GM12891 (cell line): ENCODE measurements at regions not wholly inside any gene's neighbourhood (a gene's known extent, or its start where the extent isn't known, plus 50 kb on each side); places are given as distances from the start of the nearest gene placed in this dataset.

ENCODE experiments used
- DNase-seq: peaks from one replicate; pipeline ENCODE4 v3.0.0; 2011; ENCODE audit warnings: low spot score; ENCODE audit not compliant: insufficient read length
- FAIRE-seq: peaks from 2 replicates; lab custom pipeline; 2011; peaks lifted over from hg19 to GRCh38; lab: Jason Lieb, UNC
- PAX5 ChIP-seq: IDR thresholded peaks from 2 replicates; pipeline ENCODE4 v1.6.1; 2011; ENCODE audit warnings: low read length, moderate library complexity, mild to moderate bottlenecking; ENCODE audit not compliant: insufficient read depth, severe bottlenecking
- POLR2A ChIP-seq: IDR thresholded peaks from 2 replicates; pipeline ENCODE4 v1.6.1; 2011; ENCODE audit warnings: low read depth, low read length, control low read depth
- POLR2AphosphoS5 ChIP-seq: IDR thresholded peaks from 2 replicates; pipeline ENCODE4 v1.6.1; 2011; ENCODE audit warnings: low read depth, low read length, control low read depth
- POU2F2 ChIP-seq: IDR thresholded peaks from 2 replicates; pipeline ENCODE4 v1.6.1; 2011; ENCODE audit warnings: low read depth, mild to moderate bottlenecking, control low read depth, low read length, moderate library complexity
- SPI1 ChIP-seq: IDR thresholded peaks from 2 replicates; pipeline ENCODE4 v1.6.1; 2011; ENCODE audit warnings: low read depth, low read length, control low read depth
- TAF1 ChIP-seq: IDR thresholded peaks from 2 replicates; pipeline ENCODE4 v1.6.1; 2011; ENCODE audit warnings: low read depth, low read length, control low read depth

GRCh38 chr6:99801805-99802204 lies 192.2 kb downstream of the MCHR2 start:
- no peak for FAIRE-seq
- TF ChIP-seq TAF1 (no peak), POLR2A (no peak), POU2F2 (no peak), PAX5 (no peak), POLR2AphosphoS5 (no peak), SPI1 (no peak)
- no peak for DNase-seq

GRCh38 chr6:99802396-99803031 lies 191.5 kb downstream of the MCHR2 start:
- DNase-seq (no peak), FAIRE-seq (no peak)

GRCh38 chr6:99808992-99809391 lies 185.0 kb downstream of the MCHR2 start:
- FAIRE-seq (no peak), DNase-seq (no peak)
- TF ChIP-seq POLR2AphosphoS5 (no peak), PAX5 (no peak), POLR2A (no peak), POU2F2 (no peak), SPI1 (no peak), TAF1 (no peak)

More at GRCh38 chr6:99802396-99803031, 191.5 kb downstream of the MCHR2 start:
- TF ChIP-seq POU2F2, result no peak
- no peak for TF ChIP-seq PAX5
- no peak for TF ChIP-seq POLR2AphosphoS5
- TF ChIP-seq POLR2A, result no peak
- TF ChIP-seq TAF1, result no peak
- TF ChIP-seq SPI1, result no peak

GRCh38 chr6:99810295-99810694 lies 183.7 kb downstream of the MCHR2 start:
- FAIRE-seq (no peak), DNase-seq (no peak)
- TF ChIP-seq SPI1 (no peak), POLR2A (no peak), POLR2AphosphoS5 (no peak), POU2F2 (no peak), PAX5 (no peak), TAF1 (no peak)

GRCh38 chr6:99810942-99811620 lies 182.9 kb downstream of the MCHR2 start:
- no peak for FAIRE-seq
- no peak for TF ChIP-seq SPI1
- TF ChIP-seq POU2F2, result no peak
- TF ChIP-seq PAX5, result no peak
- no peak for TF ChIP-seq POLR2AphosphoS5
- TF ChIP-seq TAF1, result no peak
- TF ChIP-seq POLR2A, result no peak

GRCh38 chr6:99811636-99812035 lies 182.4 kb downstream of the MCHR2 start:
- no peak for TF ChIP-seq TAF1
- no peak for TF ChIP-seq SPI1
- TF ChIP-seq POLR2AphosphoS5, result no peak
- TF ChIP-seq PAX5, result no peak
- no peak for TF ChIP-seq POU2F2
- TF ChIP-seq POLR2A, result no peak
- FAIRE-seq (no peak), DNase-seq (no peak)

More at GRCh38 chr6:99810942-99811620, 182.9 kb downstream of the MCHR2 start:
- DNase-seq, result no peak

GRCh38 chr6:99813565-99813964 lies 180.5 kb downstream of the MCHR2 start:
- DNase-seq (no peak), FAIRE-seq (no peak)
- TF ChIP-seq POLR2A (no peak), PAX5 (no peak), SPI1 (no peak), POU2F2 (no peak), POLR2AphosphoS5 (no peak), TAF1 (no peak)

- no peak for DNase-seq
- FAIRE-seq, result no peak
- TF ChIP-seq SPI1, result no peak
- no peak for TF ChIP-seq POLR2A
- TF ChIP-seq POLR2AphosphoS5, result no peak
- TF ChIP-seq TAF1, result no peak
- TF ChIP-seq PAX5, result no peak
These were observed 179.6 kb downstream of the MCHR2 start for GRCh38 chr6:99814230-99814928.

GRCh38 chr6:99816795-99817194 lies 177.2 kb downstream of the MCHR2 start:
- TF ChIP-seq SPI1, result no peak
- TF ChIP-seq POU2F2, result no peak
- TF ChIP-seq POLR2AphosphoS5, result no peak
- TF ChIP-seq PAX5, result no peak
- TF ChIP-seq TAF1, result no peak
- no peak for TF ChIP-seq POLR2A
- FAIRE-seq (no peak), DNase-seq (no peak)
